Testis (tissue), 2 donors: ENCODE measurements at regions not wholly inside any gene's neighbourhood (a gene's known extent, or its start where the extent isn't known, plus 50 kb on each side); places are given as distances from the start of the nearest gene placed in this dataset.

Experiments
- DNase-seq: peaks from one replicate; pipeline ENCODE4 v3.0.0-alpha.2; 2019
- H3K27ac ChIP-seq, 2 donors: fragments of 200-600 bp; sonication (generic); one replicate each; pipeline ENCODE4 v1.5.1; 2019
- H3K27me3 ChIP-seq: fragments of 200-600 bp; sonication (generic); one replicate; pipeline ENCODE4 v1.5.1; 2019
- H3K36me3 ChIP-seq: fragments of 200-600 bp; sonication (generic); one replicate; pipeline ENCODE4 v1.5.1; 2017; ENCODE audit warnings: low read depth; ENCODE audit errors: missing control alignments
- H3K4me1 ChIP-seq: fragments of 200-600 bp; sonication (generic); one replicate; pipeline ENCODE4 v1.5.1; 2019
- H3K4me3 ChIP-seq, 2 donors: fragments of 200-600 bp; sonication (generic); one replicate each; pipeline ENCODE4 v1.5.1; 2017 to 2019
- H3K9me3 ChIP-seq: fragments of 200-600 bp; sonication (generic); one replicate; pipeline ENCODE4 v1.5.1; 2017
- POLR2A ChIP-seq: fragments of 450-650 bp; IDR thresholded peaks from one replicate; pipeline ENCODE4 v1.6.1; 2017; ENCODE audit warnings: antibody characterized with exemption, mild to moderate bottlenecking, moderate library complexity
- WGBS, 2 donors: methylation state at CpG; one replicate each; pipeline ENCODE4 v1.1.5; 2018; 5-methylcytosine and 5-hydroxymethylcytosine counted together
- intact Hi-C: fragments of 100-400 bp; cut with DNase I; formaldehyde crosslinking; loops from one replicate; pipeline ENCODE4 v1.15.1; 2023; ENCODE audit warnings: low total_unique reads
- TF ChIP-seq, protein P1 (sequence below), 3 experiments: fragments of 450-650 bp in 2 of 3; fragments of 200-600 bp in 1 of 3; sonication (generic) in 1 of 3; IDR thresholded peaks; one replicate each; pipeline ENCODE4 v1.5.1; 2016 to 2019; ENCODE audit warnings: antibody characterized with exemption in 3 of 3, mild to moderate bottlenecking in 2 of 3, moderate library complexity in 1 of 3

DNA sequence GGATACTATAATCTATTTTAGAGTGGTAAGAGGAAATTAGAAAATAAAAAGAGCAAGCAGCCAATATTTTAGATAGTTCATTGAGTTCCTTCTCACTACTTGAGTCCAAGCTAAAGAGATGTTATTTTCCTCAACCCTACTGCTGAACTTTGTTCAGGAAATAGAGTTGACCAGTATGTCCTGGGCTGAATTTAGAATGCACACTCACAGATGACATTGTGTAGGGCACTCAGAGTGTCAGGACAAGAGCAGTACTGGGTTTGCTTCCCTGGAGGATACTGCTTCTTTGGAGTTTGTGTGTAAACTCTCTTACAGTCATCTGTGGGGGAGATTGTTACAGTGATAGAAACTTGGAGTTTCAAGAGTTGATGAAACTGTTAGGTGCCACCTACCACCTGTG lies 80.0 kb upstream of the AGBL1 start:
- no peaks in the 10 kb centered on the region for H3K27me3 ChIP-seq
- no peak for DNase-seq
- H3K4me1 ChIP-seq = no peaks in the 10 kb centered on the region
- H3K36me3 ChIP-seq = no peaks in the 10 kb centered on the region
- H3K27ac ChIP-seq = no peak overlapping the region
- intact Hi-C loops = loop anchor here (10.0 kb wide), 1 partner anchor 55 kb away; no protein-coding TSS in a partner anchor
- no peaks in the 10 kb centered on the region for H3K9me3 ChIP-seq
- TF ChIP-seq POLR2A = no peak
- TF ChIP-seq, protein P1, sequence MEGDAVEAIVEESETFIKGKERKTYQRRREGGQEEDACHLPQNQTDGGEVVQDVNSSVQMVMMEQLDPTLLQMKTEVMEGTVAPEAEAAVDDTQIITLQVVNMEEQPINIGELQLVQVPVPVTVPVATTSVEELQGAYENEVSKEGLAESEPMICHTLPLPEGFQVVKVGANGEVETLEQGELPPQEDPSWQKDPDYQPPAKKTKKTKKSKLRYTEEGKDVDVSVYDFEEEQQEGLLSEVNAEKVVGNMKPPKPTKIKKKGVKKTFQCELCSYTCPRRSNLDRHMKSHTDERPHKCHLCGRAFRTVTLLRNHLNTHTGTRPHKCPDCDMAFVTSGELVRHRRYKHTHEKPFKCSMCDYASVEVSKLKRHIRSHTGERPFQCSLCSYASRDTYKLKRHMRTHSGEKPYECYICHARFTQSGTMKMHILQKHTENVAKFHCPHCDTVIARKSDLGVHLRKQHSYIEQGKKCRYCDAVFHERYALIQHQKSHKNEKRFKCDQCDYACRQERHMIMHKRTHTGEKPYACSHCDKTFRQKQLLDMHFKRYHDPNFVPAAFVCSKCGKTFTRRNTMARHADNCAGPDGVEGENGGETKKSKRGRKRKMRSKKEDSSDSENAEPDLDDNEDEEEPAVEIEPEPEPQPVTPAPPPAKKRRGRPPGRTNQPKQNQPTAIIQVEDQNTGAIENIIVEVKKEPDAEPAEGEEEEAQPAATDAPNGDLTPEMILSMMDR (IDR thresholded peaks at IDR 0.05) = no peak
- H3K4me3 ChIP-seq = no peak overlapping the region

DNA sequence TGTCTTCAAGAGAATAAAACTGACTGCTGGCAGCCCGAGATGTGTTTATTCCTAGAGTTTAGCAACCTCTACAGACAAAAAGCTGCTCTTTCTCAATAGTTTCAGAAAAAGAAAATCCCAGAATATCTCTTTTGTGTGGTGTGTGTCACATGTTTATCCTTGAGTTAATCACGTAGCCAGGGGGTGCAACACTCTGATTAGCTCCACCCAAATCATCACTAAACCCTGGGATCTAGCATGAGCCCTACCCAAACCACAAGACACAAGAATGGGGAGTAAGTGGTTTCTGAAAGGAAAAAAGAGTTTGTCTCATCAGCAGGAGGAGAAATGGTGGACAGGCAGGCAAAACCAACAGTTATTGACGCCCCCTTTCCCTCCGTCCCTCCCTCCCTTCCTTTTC lies 78.5 kb upstream of the AGBL1 start:
- 67 to 74% methylated on average over 3 to 4 of the region's 4 CpGs for WGBS, 2 donors

DNA sequence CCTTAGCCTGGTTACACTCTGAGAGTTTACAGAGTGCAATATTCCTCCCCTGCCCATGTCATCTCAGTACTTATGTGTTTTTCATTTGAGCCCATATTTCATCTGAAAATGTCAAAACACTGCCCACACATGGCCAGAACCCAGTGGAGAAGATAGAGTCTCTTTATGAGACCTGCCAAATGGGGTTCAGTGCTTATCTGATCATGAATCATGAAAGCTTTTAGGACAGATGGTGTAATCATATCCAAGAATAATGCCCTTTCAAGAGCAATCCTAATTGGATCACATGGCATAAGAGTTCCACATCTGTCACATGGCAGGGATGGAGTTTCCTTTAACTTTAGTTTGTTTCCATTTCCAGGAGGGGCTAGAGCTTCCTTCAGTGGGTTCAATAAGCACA lies 77.2 kb upstream of the AGBL1 start:
- intact Hi-C loops = no loop called here
- no peaks in the 10 kb centered on the region for H3K36me3 ChIP-seq
- H3K27ac ChIP-seq = no peak overlapping the region
- TF ChIP-seq, protein P1 (IDR thresholded peaks at IDR 0.05) = no peak
- TF ChIP-seq POLR2A = no peak
- H3K4me3 ChIP-seq = no peak overlapping the region
- H3K4me1 ChIP-seq = no peaks in the 10 kb centered on the region
- no peaks in the 10 kb centered on the region for H3K9me3 ChIP-seq
- DNase-seq = no peak
- no peaks in the 10 kb centered on the region for H3K27me3 ChIP-seq

More for the DNA sequence above, 78.5 kb upstream of the AGBL1 start:
- H3K4me3 ChIP-seq = no peak overlapping the region
- H3K27ac ChIP-seq = no peak overlapping the region
- DNase-seq = no peak
- intact Hi-C loops = no loop called here
- TF ChIP-seq, protein P1 (IDR thresholded peaks at IDR 0.05) = no peak
- no peaks in the 10 kb centered on the region for H3K4me1 ChIP-seq
- no peaks in the 10 kb centered on the region for H3K27me3 ChIP-seq
- no peaks in the 10 kb centered on the region for H3K36me3 ChIP-seq
- no peaks in the 10 kb centered on the region for H3K9me3 ChIP-seq

DNA sequence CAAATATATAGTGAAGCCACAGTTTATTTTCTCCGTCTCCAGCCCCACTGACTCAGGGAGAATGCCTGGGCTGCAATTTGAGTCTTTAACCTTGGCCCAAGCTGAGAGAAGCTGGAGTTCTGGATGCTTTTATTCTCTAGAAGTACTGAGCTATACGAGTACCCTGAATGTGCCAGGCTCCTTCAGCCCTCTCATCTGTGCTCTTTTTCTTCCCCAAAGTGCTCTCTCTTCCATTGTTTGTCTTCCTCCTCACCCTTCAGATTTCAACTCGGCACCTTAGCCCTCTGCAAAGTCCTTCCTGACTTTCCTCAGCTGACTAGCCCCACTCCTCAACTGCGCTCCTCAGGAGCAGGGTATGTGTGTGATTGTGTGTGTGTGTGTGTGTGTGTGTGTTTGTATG lies 75.6 kb upstream of the AGBL1 start:
- Histone ChIP-seq H3K9me3 (no peaks in the 10 kb centered on the region), H3K27me3 (no peaks in the 10 kb centered on the region), H3K4me1 (no peaks in the 10 kb centered on the region), H3K27ac (no peak overlapping the region), H3K4me3 (no peak overlapping the region), H3K36me3 (no peaks in the 10 kb centered on the region)
- intact Hi-C loops = no loop called here
- TF ChIP-seq POLR2A = no peak
- TF ChIP-seq, protein P1 (IDR thresholded peaks at IDR 0.05) = no peak
- WGBS, 2 donors = 71 to 83% methylated on average over 4 of the region's 4 CpGs
- no peak for DNase-seq

DNA sequence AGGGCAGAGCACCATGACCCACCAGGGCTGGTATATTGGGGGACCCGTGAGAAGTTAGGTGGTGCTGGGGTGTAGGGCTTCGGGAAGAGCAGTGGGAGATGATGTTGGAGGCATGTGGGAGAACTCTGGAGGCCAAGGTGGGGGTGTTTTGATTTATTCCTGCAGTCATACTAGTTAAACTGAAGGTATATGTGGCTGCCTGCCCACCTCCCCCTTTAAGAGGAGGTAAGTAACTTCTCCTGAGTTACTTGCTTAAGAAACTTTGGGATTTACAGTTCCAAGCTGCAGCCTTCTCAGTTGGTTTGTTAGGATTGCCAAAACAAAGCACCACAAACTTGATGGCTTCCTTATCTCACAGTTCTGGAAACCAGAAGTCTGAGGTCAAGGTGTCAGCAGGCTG lies 73.1 kb upstream of the AGBL1 start:
- TF ChIP-seq, protein P1 (IDR thresholded peaks at IDR 0.05) = no peak
- no peak overlapping the region for H3K4me3 ChIP-seq
- WGBS, 2 donors = 55 to 72% methylated on average over 2 of the region's 2 CpGs
- no peaks in the 10 kb centered on the region for H3K9me3 ChIP-seq
- H3K27me3 ChIP-seq = no peaks in the 10 kb centered on the region
- no peak overlapping the region for H3K27ac ChIP-seq
- H3K4me1 ChIP-seq = no peaks in the 10 kb centered on the region
- H3K36me3 ChIP-seq = no peaks in the 10 kb centered on the region
- intact Hi-C loops = no loop called here
- no peak for DNase-seq
